Thyroid gland (tissue), 4 donors: ENCODE measurements at regions not wholly inside any gene's neighbourhood (a gene's known extent, or its start where the extent isn't known, plus 50 kb on each side); places are given as distances from the start of the nearest gene placed in this dataset.

Experiments
- DNase-seq, 2 donors: peaks; one replicate each; pipeline ENCODE4 v3.0.0-alpha.2; 2019
- H3K27ac ChIP-seq, 3 donors: fragments of 200-600 bp; sonication (generic); 1 replicate in 2 of 3; 2 replicates in 1 of 3; pipeline ENCODE4 v1.5.1; 2016 to 2019; ENCODE audit warnings: mild to moderate bottlenecking in 1 of 3, moderate library complexity in 1 of 3
- H3K27me3 ChIP-seq: fragments of 200-600 bp; sonication (generic); one replicate; pipeline ENCODE4 v1.5.1; 2019
- H3K36me3 ChIP-seq, 2 donors: fragments of 200-600 bp; sonication (generic); one replicate each; pipeline ENCODE4 v1.5.1; 2016 to 2019
- H3K4me1 ChIP-seq, 2 donors: fragments of 200-600 bp; sonication (generic); one replicate each; pipeline ENCODE4 v1.5.1; 2017 to 2019
- H3K4me3 ChIP-seq, 3 donors: fragments of 200-600 bp; sonication (generic); replicated peaks in 1 of 3; 1 replicate in 2 of 3; 2 replicates in 1 of 3; pipeline ENCODE4 v1.5.1; 2016; ENCODE audit warnings: mild to moderate bottlenecking in 1 of 3
- H3K9me3 ChIP-seq: fragments of 200-600 bp; sonication (generic); one replicate; pipeline ENCODE4 v1.5.1; 2017
- POLR2A ChIP-seq, 2 donors: fragments of 450-650 bp; IDR thresholded peaks; one replicate each; pipeline ENCODE4 v1.6.1; 2017; ENCODE audit warnings: antibody characterized with exemption in 2 of 2, mild to moderate bottlenecking in 2 of 2, moderate library complexity in 1 of 2
- WGBS, 2 donors: methylation state at CpG; one replicate each; pipeline ENCODE4 v1.1.5; 2017; 5-methylcytosine and 5-hydroxymethylcytosine counted together
- intact Hi-C: fragments of 100-400 bp; cut with DNase I; formaldehyde crosslinking; loops from one replicate; pipeline ENCODE4 v1.15.1; 2023
- TF ChIP-seq, protein P1 (sequence below), 6 experiments: fragments of 200-600 bp in 3 of 6; fragments of 450-650 bp in 3 of 6; sonication (generic) in 3 of 6; IDR thresholded peaks; one replicate each; pipeline ENCODE4 v1.5.1; 2016 to 2019; ENCODE audit warnings: antibody characterized with exemption in 6 of 6, mild to moderate bottlenecking in 2 of 6, inconsistent platforms in 1 of 6, moderate library complexity in 1 of 6

DNA sequence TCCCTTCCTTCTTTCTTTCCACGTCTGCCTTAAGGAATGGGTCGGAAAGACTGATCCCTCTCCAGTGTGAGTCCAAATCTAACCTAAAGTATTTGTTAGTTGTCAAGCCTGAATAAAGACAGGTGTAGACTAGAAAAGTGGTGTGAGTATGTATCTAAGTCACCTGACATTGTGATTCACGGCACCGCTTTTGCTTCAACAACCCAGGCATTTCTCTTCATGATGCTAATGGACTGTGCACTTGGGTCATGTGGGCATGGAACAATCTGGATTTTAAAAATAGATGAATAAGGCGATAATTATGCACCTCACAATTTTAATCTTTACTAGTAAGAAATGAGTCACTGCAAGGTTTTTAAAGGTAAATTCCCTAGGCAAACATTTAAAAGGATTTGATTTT, 107.5 kb downstream of the LIPG start:
- H3K27ac ChIP-seq = peak overlapping the region; percentile 30 to 78 (median 54)

DNA sequence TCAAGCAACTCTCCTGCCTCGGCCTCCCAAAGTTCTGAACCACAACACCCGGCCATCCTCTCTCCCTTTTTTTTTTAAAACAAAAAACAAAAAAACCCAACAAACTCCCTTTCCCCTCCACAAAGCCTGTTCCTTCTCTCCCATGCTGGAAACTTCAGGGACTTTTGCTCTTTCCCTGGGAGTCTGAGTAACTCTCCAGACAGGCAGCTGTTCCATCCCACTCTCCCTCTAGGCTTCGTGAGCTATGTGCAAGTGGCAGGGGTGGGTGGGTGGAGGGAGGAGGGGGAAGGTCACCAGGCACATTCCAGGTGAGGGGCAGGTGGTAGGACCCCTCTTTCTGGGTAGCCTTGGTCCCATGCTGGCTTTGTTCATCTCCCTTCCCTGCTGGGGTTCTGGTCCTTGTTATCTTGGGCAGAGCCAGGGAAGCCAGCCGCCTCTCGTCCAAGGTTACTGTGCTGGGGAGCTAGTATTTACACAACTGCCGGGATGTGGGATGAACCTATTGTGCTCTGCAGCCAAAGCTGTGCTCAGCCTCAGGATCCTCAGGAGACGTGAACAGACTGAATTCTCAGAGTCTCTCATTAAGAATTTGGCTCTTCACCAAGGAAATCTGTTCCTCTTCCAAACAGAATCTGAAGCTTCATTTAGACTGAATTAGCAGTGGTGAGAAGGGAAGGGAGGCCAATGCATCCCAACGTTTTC, 106.9 kb downstream of the LIPG start:
- Histone ChIP-seq H3K4me3 (no peak overlapping the region), H3K4me1 (peaks cover 35 to 45% of the 10 kb centered on the region in 2 donors), H3K9me3 (no peaks in the 10 kb centered on the region), H3K27ac (peak overlapping the region; percentile 30 to 78 (median 54)), H3K36me3 (no peaks in the 10 kb centered on the region), H3K27me3 (no peaks in the 10 kb centered on the region)
- WGBS, 2 donors = 26 to 28% methylated on average over 8 of the region's 8 CpGs
- DNase-seq = peak; percentile 43 to 50
- TF ChIP-seq POLR2A (IDR thresholded peaks at IDR 0.05) = no peak
- TF ChIP-seq, protein P1, sequence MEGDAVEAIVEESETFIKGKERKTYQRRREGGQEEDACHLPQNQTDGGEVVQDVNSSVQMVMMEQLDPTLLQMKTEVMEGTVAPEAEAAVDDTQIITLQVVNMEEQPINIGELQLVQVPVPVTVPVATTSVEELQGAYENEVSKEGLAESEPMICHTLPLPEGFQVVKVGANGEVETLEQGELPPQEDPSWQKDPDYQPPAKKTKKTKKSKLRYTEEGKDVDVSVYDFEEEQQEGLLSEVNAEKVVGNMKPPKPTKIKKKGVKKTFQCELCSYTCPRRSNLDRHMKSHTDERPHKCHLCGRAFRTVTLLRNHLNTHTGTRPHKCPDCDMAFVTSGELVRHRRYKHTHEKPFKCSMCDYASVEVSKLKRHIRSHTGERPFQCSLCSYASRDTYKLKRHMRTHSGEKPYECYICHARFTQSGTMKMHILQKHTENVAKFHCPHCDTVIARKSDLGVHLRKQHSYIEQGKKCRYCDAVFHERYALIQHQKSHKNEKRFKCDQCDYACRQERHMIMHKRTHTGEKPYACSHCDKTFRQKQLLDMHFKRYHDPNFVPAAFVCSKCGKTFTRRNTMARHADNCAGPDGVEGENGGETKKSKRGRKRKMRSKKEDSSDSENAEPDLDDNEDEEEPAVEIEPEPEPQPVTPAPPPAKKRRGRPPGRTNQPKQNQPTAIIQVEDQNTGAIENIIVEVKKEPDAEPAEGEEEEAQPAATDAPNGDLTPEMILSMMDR (IDR thresholded peaks at IDR 0.05) = no peak
- intact Hi-C loops = no loop called here

More for the DNA sequence above, 107.5 kb downstream of the LIPG start:
- 90 to 93% methylated on average over 5 of the region's 5 CpGs for WGBS, 2 donors
- no peak for TF ChIP-seq POLR2A (IDR thresholded peaks at IDR 0.05)
- TF ChIP-seq, protein P1 (IDR thresholded peaks at IDR 0.05) = no peak
- Histone ChIP-seq H3K4me1 (peaks cover 38 to 45% of the 10 kb centered on the region in 2 donors), H3K4me3 (no peak overlapping the region), H3K36me3 (no peaks in the 10 kb centered on the region), H3K9me3 (no peaks in the 10 kb centered on the region), H3K27me3 (no peaks in the 10 kb centered on the region)
- DNase-seq = no peak
- intact Hi-C loops = no loop called here

DNA sequence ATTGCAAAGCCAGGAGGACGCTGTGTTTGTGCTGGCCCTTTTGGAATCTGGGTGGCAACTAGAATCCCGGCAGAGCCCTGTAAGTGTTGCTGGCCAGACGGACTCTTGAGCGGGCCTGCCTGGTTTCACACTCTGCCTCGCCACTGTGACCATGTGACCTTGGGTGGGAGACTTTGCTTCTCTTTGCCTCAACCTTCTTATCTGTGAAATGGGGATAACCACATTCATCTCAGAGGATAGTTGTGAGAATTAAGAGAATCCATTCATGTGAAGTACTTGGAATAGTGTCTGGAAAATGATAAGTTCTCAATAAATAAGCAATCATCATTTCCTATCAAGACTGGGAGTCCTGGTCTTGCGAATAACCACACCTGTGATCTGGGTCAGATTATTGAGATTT, 105.6 kb downstream of the LIPG start:
- Histone ChIP-seq H3K4me3 (no peak overlapping the region), H3K4me1 (peaks cover 29 to 43% of the 10 kb centered on the region in 2 donors), H3K9me3 (no peaks in the 10 kb centered on the region), H3K27ac (peak overlapping the region in 1 of 3 donors; percentile 78), H3K36me3 (no peaks in the 10 kb centered on the region), H3K27me3 (no peaks in the 10 kb centered on the region)
- no peak for DNase-seq
- intact Hi-C loops = no loop called here
- WGBS, 2 donors = 79 to 90% methylated on average over 6 of the region's 6 CpGs
- TF ChIP-seq, protein P1 (IDR thresholded peaks at IDR 0.05) = no peak
- no peak for TF ChIP-seq POLR2A (IDR thresholded peaks at IDR 0.05)

DNA sequence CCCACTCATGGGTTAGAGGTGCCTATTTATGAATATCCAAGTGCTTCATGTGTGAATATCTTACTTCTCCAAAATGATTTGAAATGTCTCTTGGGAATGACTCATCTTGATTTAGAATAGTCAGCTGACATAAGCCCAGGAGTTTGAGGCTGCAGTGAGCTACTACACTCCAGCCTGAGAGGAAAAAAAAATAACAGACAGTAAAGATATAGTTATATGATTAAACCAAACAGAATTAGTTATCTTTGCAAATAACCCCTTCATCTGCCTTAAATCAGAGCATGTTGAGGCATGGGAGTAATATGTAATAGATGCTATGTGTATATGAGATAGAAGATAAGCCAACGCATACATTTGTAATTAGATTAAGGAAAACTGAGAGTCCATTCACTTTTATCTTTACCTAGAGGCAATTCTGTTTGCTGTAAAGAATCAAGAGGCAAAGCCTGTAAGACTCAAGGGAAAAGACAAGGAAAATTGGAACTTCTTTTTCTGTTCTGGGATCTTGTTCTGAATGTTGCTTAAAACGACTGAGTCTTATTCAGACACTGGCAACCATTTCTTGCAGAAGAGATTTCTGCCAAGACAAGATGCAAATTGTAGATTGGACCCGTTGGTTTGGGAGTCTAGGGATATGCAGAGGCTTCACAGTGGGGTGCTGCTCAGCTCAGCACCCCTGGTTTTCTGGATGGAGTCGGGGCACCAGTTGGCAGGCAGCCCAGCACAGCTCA, 104.4 kb downstream of the LIPG start:
- intact Hi-C loops = no loop called here
- no peaks in the 10 kb centered on the region for H3K9me3 ChIP-seq
- 59 to 77% methylated on average over 4 of the region's 4 CpGs for WGBS, 2 donors
- H3K36me3 ChIP-seq = no peaks in the 10 kb centered on the region
- TF ChIP-seq, protein P1 (IDR thresholded peaks at IDR 0.05) = no peak
- no peak for TF ChIP-seq POLR2A (IDR thresholded peaks at IDR 0.05)
- no peak overlapping the region for H3K27ac ChIP-seq
- H3K4me1 ChIP-seq = peaks cover 19 to 31% of the 10 kb centered on the region in 2 donors
- no peak overlapping the region for H3K4me3 ChIP-seq
- no peaks in the 10 kb centered on the region for H3K27me3 ChIP-seq
- DNase-seq = no peak
